ENCODE measurements at regions not wholly inside any gene's neighbourhood (a gene's known extent, or its start where the extent isn't known, plus 50 kb on each side); places are given as distances from the start of the nearest gene placed in this dataset.

GRCh38 chr3:29186982-29187725, 93.7 kb upstream of the RBMS3 start:
- ATAC-seq (no peak), DNase-seq (ENCODE audit: low spot score) (no peak)
- Mint-ChIP-seq H3K27me3 (no peaks in the 10 kb centered on the region), H3K36me3 (peaks cover 4% of the 10 kb centered on the region), H3K27ac (no peak overlapping the region), H3K4me3 (no peak overlapping the region), H3K9me3 (peaks cover 11% of the 10 kb centered on the region), H3K4me1 (ENCODE audit: low read depth in 2 of 2) (no peaks in the 10 kb centered on the region)

GRCh38 chr3:29189328-29189727, 91.5 kb upstream of the RBMS3 start:
- Mint-ChIP-seq H3K4me3 (no peak overlapping the region), H3K36me3 (peaks cover 4% of the 10 kb centered on the region), H3K4me1 (ENCODE audit: low read depth in 2 of 2) (no peaks in the 10 kb centered on the region), H3K27ac (no peak overlapping the region), H3K27me3 (no peaks in the 10 kb centered on the region), H3K9me3 (peaks cover 14% of the 10 kb centered on the region)
- ATAC-seq = no peak
- no peak for DNase-seq (ENCODE audit: low spot score)

- DNase-seq (ENCODE audit: low spot score) = no peak
- H3K36me3 Mint-ChIP-seq = peaks cover 9% of the 10 kb centered on the region
- ATAC-seq = no peak
- no peak overlapping the region for H3K27ac Mint-ChIP-seq
- peaks cover 20% of the 10 kb centered on the region for H3K9me3 Mint-ChIP-seq
- no peak overlapping the region for H3K4me3 Mint-ChIP-seq
- no peaks in the 10 kb centered on the region for H3K27me3 Mint-ChIP-seq
- H3K4me1 Mint-ChIP-seq (ENCODE audit: low read depth in 2 of 2) = no peaks in the 10 kb centered on the region
Observed at GRCh38 chr3:29194139-29194538, 86.7 kb upstream of the RBMS3 start.

GRCh38 chr3:29195056-29195455, 85.8 kb upstream of the RBMS3 start:
- Mint-ChIP-seq H3K4me3 (no peak overlapping the region), H3K27me3 (no peaks in the 10 kb centered on the region), H3K27ac (no peak overlapping the region), H3K4me1 (ENCODE audit: low read depth in 2 of 2) (no peaks in the 10 kb centered on the region), H3K9me3 (peaks cover 20% of the 10 kb centered on the region), H3K36me3 (peaks cover 9% of the 10 kb centered on the region)
- DNase-seq (ENCODE audit: low spot score) (no peak), ATAC-seq (no peak)

- Mint-ChIP-seq H3K4me1 (ENCODE audit: low read depth in 2 of 2) (no peaks in the 10 kb centered on the region), H3K27ac (no peak overlapping the region), H3K27me3 (no peaks in the 10 kb centered on the region), H3K36me3 (no peaks in the 10 kb centered on the region), H3K9me3 (peaks cover 4% of the 10 kb centered on the region), H3K4me3 (no peak overlapping the region)
- DNase-seq (ENCODE audit: low spot score) = no peak
- no peak for ATAC-seq
Observed at GRCh38 chr3:29201604-29202003, 79.3 kb upstream of the RBMS3 start.

- H3K4me3 Mint-ChIP-seq = no peak overlapping the region
- no peak overlapping the region for H3K27ac Mint-ChIP-seq
- DNase-seq (ENCODE audit: low spot score) (no peak), ATAC-seq (no peak)
- H3K27me3 Mint-ChIP-seq = no peaks in the 10 kb centered on the region
- H3K36me3 Mint-ChIP-seq = no peaks in the 10 kb centered on the region
- no peaks in the 10 kb centered on the region for H3K4me1 Mint-ChIP-seq (ENCODE audit: low read depth in 2 of 2)
- peaks cover 4% of the 10 kb centered on the region for H3K9me3 Mint-ChIP-seq
Observed at GRCh38 chr3:29202378-29202777, 78.5 kb upstream of the RBMS3 start.

- Mint-ChIP-seq H3K4me1 (ENCODE audit: low read depth in 2 of 2) (no peaks in the 10 kb centered on the region), H3K27ac (no peak overlapping the region), H3K9me3 (peaks cover 4% of the 10 kb centered on the region), H3K36me3 (no peaks in the 10 kb centered on the region), H3K27me3 (no peaks in the 10 kb centered on the region), H3K4me3 (no peak overlapping the region)
- no peak for DNase-seq (ENCODE audit: low spot score)
- ATAC-seq = no peak
Observed at GRCh38 chr3:29203851-29204250, 77.0 kb upstream of the RBMS3 start.

- ATAC-seq = no peak
- Mint-ChIP-seq H3K36me3 (no peaks in the 10 kb centered on the region), H3K4me1 (ENCODE audit: low read depth in 2 of 2) (no peaks in the 10 kb centered on the region), H3K27me3 (no peaks in the 10 kb centered on the region), H3K27ac (no peak overlapping the region), H3K9me3 (peaks cover 7% of the 10 kb centered on the region), H3K4me3 (no peak overlapping the region)
- DNase-seq (ENCODE audit: low spot score) = no peak
Observed at GRCh38 chr3:29207427-29207826, 73.4 kb upstream of the RBMS3 start.

- Mint-ChIP-seq H3K36me3 (no peaks in the 10 kb centered on the region), H3K27ac (no peak overlapping the region), H3K4me1 (ENCODE audit: low read depth in 2 of 2) (no peaks in the 10 kb centered on the region), H3K9me3 (peaks cover 8% of the 10 kb centered on the region), H3K27me3 (no peaks in the 10 kb centered on the region), H3K4me3 (no peak overlapping the region)
- DNase-seq (ENCODE audit: low spot score) (no peak), ATAC-seq (no peak)
Observed at GRCh38 chr3:29212789-29213433, 68.0 kb upstream of the RBMS3 start.

- H3K36me3 Mint-ChIP-seq = no peaks in the 10 kb centered on the region
- H3K27ac Mint-ChIP-seq = no peak overlapping the region
- H3K4me3 Mint-ChIP-seq = no peak overlapping the region
- H3K27me3 Mint-ChIP-seq = no peaks in the 10 kb centered on the region
- peaks cover 12% of the 10 kb centered on the region for H3K9me3 Mint-ChIP-seq
- DNase-seq (ENCODE audit: low spot score) (no peak), ATAC-seq (no peak)
- no peaks in the 10 kb centered on the region for H3K4me1 Mint-ChIP-seq (ENCODE audit: low read depth in 2 of 2)
Observed at GRCh38 chr3:29214009-29214658, 66.7 kb upstream of the RBMS3 start.

- peaks cover 19% of the 10 kb centered on the region for H3K9me3 Mint-ChIP-seq
- DNase-seq (ENCODE audit: low spot score) (no peak), ATAC-seq (no peak)
- no peaks in the 10 kb centered on the region for H3K4me1 Mint-ChIP-seq (ENCODE audit: low read depth in 2 of 2)
- no peaks in the 10 kb centered on the region for H3K27me3 Mint-ChIP-seq
- H3K4me3 Mint-ChIP-seq = no peak overlapping the region
- no peak overlapping the region for H3K27ac Mint-ChIP-seq
- no peaks in the 10 kb centered on the region for H3K36me3 Mint-ChIP-seq
Observed at GRCh38 chr3:29215948-29216347, 64.9 kb upstream of the RBMS3 start.

GRCh38 chr3:29226706-29227105, 54.2 kb upstream of the RBMS3 start:
- H3K4me3 Mint-ChIP-seq = no peak overlapping the region

GRCh38 chr3:29227307-29227706, 53.6 kb upstream of the RBMS3 start:
- H3K27ac Mint-ChIP-seq = no peak overlapping the region
- H3K4me1 Mint-ChIP-seq (ENCODE audit: low read depth in 2 of 2) = no peaks in the 10 kb centered on the region
- no peaks in the 10 kb centered on the region for H3K27me3 Mint-ChIP-seq
- no peak for ATAC-seq
- H3K4me3 Mint-ChIP-seq = no peak overlapping the region
- no peak for DNase-seq (ENCODE audit: low spot score)
- no peaks in the 10 kb centered on the region for H3K36me3 Mint-ChIP-seq
- peaks cover 8% of the 10 kb centered on the region for H3K9me3 Mint-ChIP-seq

More at GRCh38 chr3:29226706-29227105, 54.2 kb upstream of the RBMS3 start:
- no peaks in the 10 kb centered on the region for H3K4me1 Mint-ChIP-seq (ENCODE audit: low read depth in 2 of 2)
- H3K9me3 Mint-ChIP-seq = peaks cover 8% of the 10 kb centered on the region
- H3K36me3 Mint-ChIP-seq = no peaks in the 10 kb centered on the region
- H3K27me3 Mint-ChIP-seq = no peaks in the 10 kb centered on the region
- ATAC-seq (no peak), DNase-seq (ENCODE audit: low spot score) (no peak)
- H3K27ac Mint-ChIP-seq = no peak overlapping the region

All from natural killer cell treated with Interleukin-12 subunit alpha and Interleukin-12 subunit beta and Interleukin-15 and Interleukin-18, amount 100 ng/mL, for 72 hours (primary cell).